Mammary epithelial cell (primary cell): ENCODE measurements at regions not wholly inside any gene's neighbourhood (a gene's known extent, or its start where the extent isn't known, plus 50 kb on each side); places are given as distances from the start of the nearest gene placed in this dataset.

ENCODE experiments used
- CTCF ChIP-seq, 2 donors: IDR thresholded peaks in 1 of 2; conservative IDR thresholded peaks in 1 of 2; 2 replicates each; pipeline ENCODE4 v1.5.1; 2011 to 2012; ENCODE audit warnings: inconsistent platforms in 2 of 2, low read length in 2 of 2, mild to moderate bottlenecking in 2 of 2, control low read depth in 1 of 2, low read depth in 1 of 2; ENCODE audit not compliant: insufficient read depth in 1 of 2; ENCODE audit errors: extremely low read depth in 1 of 2
- EZH2 ChIP-seq: IDR thresholded peaks from 2 replicates; pipeline ENCODE4 v1.6.1; 2012; ENCODE audit warnings: low read length, inconsistent platforms, borderline replicate concordance

GRCh38 chr2:187920511-187920910, 366.3 kb upstream of the TFPI start:
- TF ChIP-seq EZH2 (no peak), CTCF (conservative IDR thresholded peaks at IDR 0.05 in 1 of 2, IDR thresholded peaks at IDR 0.05 in 1 of 2; ENCODE audit: extremely low read depth in 1 of 2, insufficient read depth in 1 of 2, low read depth in 1 of 2, low read length in 2 of 2) (no peak)
